ENCODE measurements at regions not wholly inside any gene's neighbourhood (a gene's known extent, or its start where the extent isn't known, plus 50 kb on each side); places are given as distances from the start of the nearest gene placed in this dataset.
"Not testable (repeated sequence)": the region's sequence is repeated elsewhere in the genome, so short reads cannot be mapped to it uniquely, and the experiment has no call there.

- DNase-seq = not testable (repeated sequence)
Measured at GRCh38 chr6:54564188-54564587, 255.9 kb downstream of the TINAG start.

GRCh38 chr6:54574671-54575070, 266.4 kb downstream of the TINAG start:
- DNase-seq = no peak

- DNase-seq = no peak
Measured at GRCh38 chr6:54578261-54578660, 268.3 kb upstream of the FAM83B start.

- DNase-seq = no peak
Measured at GRCh38 chr6:54579011-54579410, 267.6 kb upstream of the FAM83B start.

GRCh38 chr6:54586251-54586650, 260.3 kb upstream of the FAM83B start:
- DNase-seq = no peak

GRCh38 chr6:54587277-54587676, 259.3 kb upstream of the FAM83B start:
- DNase-seq = no peak

- DNase-seq = no peak
Measured at GRCh38 chr6:54588176-54588575, 258.4 kb upstream of the FAM83B start.

GRCh38 chr6:54595844-54596243, 250.7 kb upstream of the FAM83B start:
- DNase-seq = no peak

- no peak for DNase-seq
Measured at GRCh38 chr6:54598787-54599313, 247.7 kb upstream of the FAM83B start.

GRCh38 chr6:54601600-54602300, 244.8 kb upstream of the FAM83B start:
- no peak for DNase-seq

GRCh38 chr6:54602591-54602990, 244.0 kb upstream of the FAM83B start:
- DNase-seq = no peak

- no peak for DNase-seq
Measured at GRCh38 chr6:54609981-54610380, 236.6 kb upstream of the FAM83B start.

GRCh38 chr6:54613596-54613995, 233.0 kb upstream of the FAM83B start:
- DNase-seq = no peak

GRCh38 chr6:54614499-54615195, 231.9 kb upstream of the FAM83B start:
- DNase-seq = no peak

GRCh38 chr6:54617730-54618129, 228.8 kb upstream of the FAM83B start:
- no peak for DNase-seq

GRCh38 chr6:54618572-54618971, 228.0 kb upstream of the FAM83B start:
- no peak for DNase-seq

GRCh38 chr6:54619102-54619501, 227.5 kb upstream of the FAM83B start:
- no peak for DNase-seq

- no peak for DNase-seq
Measured at GRCh38 chr6:54621285-54621684, 225.3 kb upstream of the FAM83B start.

- no peak for DNase-seq
Measured at GRCh38 chr6:54624216-54624615, 222.4 kb upstream of the FAM83B start.

- DNase-seq = no peak
Measured at GRCh38 chr6:54624779-54625178, 221.8 kb upstream of the FAM83B start.

GRCh38 chr6:54629131-54629530, 217.4 kb upstream of the FAM83B start:
- DNase-seq = no peak

GRCh38 chr6:54632984-54633565, 213.5 kb upstream of the FAM83B start:
- no peak for DNase-seq

- DNase-seq = no peak
Measured at GRCh38 chr6:54633601-54634000, 213.0 kb upstream of the FAM83B start.

All from amygdala (tissue), 56 donors.